ENCODE measurements at regions not wholly inside any gene's neighbourhood (a gene's known extent, or its start where the extent isn't known, plus 50 kb on each side); places are given as distances from the start of the nearest gene placed in this dataset.
A peak's percentile ranks its signal among the peaks of the same experiment; 100 is the strongest.

GRCh38 chr9:13480693-13481092 is 201.2 kb upstream of the MPDZ start:
- Mint-ChIP-seq H3K27me3 (ENCODE audit: unreplicated experiment) (no peaks in the 10 kb centered on the region), H3K4me1 (ENCODE audit: unreplicated experiment) (no peaks in the 10 kb centered on the region), H3K4me3 (ENCODE audit: unreplicated experiment) (no peak overlapping the region), H3K27ac (ENCODE audit: unreplicated experiment) (peak overlapping the region; percentile 46), H3K9me3 (ENCODE audit: unreplicated experiment) (no peaks in the 10 kb centered on the region), H3K36me3 (ENCODE audit: low read depth, unreplicated experiment) (peaks cover 26% of the 10 kb centered on the region)
- DNase-seq (ENCODE audit: low spot score): no peak
- no peak for TF ChIP-seq CTCF (IDR thresholded peaks at IDR 0.05; ENCODE audit: unreplicated experiment)

- Mint-ChIP-seq H3K4me1 (ENCODE audit: unreplicated experiment) (no peaks in the 10 kb centered on the region), H3K4me3 (ENCODE audit: unreplicated experiment) (no peak overlapping the region), H3K27ac (ENCODE audit: unreplicated experiment) (no peak overlapping the region), H3K27me3 (ENCODE audit: unreplicated experiment) (no peaks in the 10 kb centered on the region), H3K36me3 (ENCODE audit: low read depth, unreplicated experiment) (peaks cover 34% of the 10 kb centered on the region), H3K9me3 (ENCODE audit: unreplicated experiment) (no peaks in the 10 kb centered on the region)
- no peak for TF ChIP-seq CTCF (IDR thresholded peaks at IDR 0.05; ENCODE audit: unreplicated experiment)
- no peak for DNase-seq (ENCODE audit: low spot score)
These were observed 199.6 kb upstream of the MPDZ start for GRCh38 chr9:13479096-13479495.

- H3K27ac Mint-ChIP-seq (ENCODE audit: unreplicated experiment): no peak overlapping the region
- peaks cover 31% of the 10 kb centered on the region for H3K36me3 Mint-ChIP-seq (ENCODE audit: low read depth, unreplicated experiment)
- DNase-seq (ENCODE audit: low spot score): no peak
- TF ChIP-seq CTCF (IDR thresholded peaks at IDR 0.05; ENCODE audit: unreplicated experiment): no peak
- no peaks in the 10 kb centered on the region for H3K9me3 Mint-ChIP-seq (ENCODE audit: unreplicated experiment)
- H3K27me3 Mint-ChIP-seq (ENCODE audit: unreplicated experiment): no peaks in the 10 kb centered on the region
- no peak overlapping the region for H3K4me3 Mint-ChIP-seq (ENCODE audit: unreplicated experiment)
- H3K4me1 Mint-ChIP-seq (ENCODE audit: unreplicated experiment): no peaks in the 10 kb centered on the region
These were observed 199.1 kb upstream of the MPDZ start for GRCh38 chr9:13478639-13479038.

GRCh38 chr9:13478160-13478559 is 198.7 kb upstream of the MPDZ start:
- H3K27ac Mint-ChIP-seq (ENCODE audit: unreplicated experiment): no peak overlapping the region
- no peak for DNase-seq (ENCODE audit: low spot score)
- H3K4me3 Mint-ChIP-seq (ENCODE audit: unreplicated experiment): no peak overlapping the region
- no peak for TF ChIP-seq CTCF (IDR thresholded peaks at IDR 0.05; ENCODE audit: unreplicated experiment)
- no peaks in the 10 kb centered on the region for H3K9me3 Mint-ChIP-seq (ENCODE audit: unreplicated experiment)
- H3K4me1 Mint-ChIP-seq (ENCODE audit: unreplicated experiment): no peaks in the 10 kb centered on the region
- no peaks in the 10 kb centered on the region for H3K27me3 Mint-ChIP-seq (ENCODE audit: unreplicated experiment)
- H3K36me3 Mint-ChIP-seq (ENCODE audit: low read depth, unreplicated experiment): peaks cover 26% of the 10 kb centered on the region

- no peak for TF ChIP-seq CTCF (IDR thresholded peaks at IDR 0.05; ENCODE audit: unreplicated experiment)
- Mint-ChIP-seq H3K9me3 (ENCODE audit: unreplicated experiment) (no peaks in the 10 kb centered on the region), H3K4me1 (ENCODE audit: unreplicated experiment) (no peaks in the 10 kb centered on the region), H3K27ac (ENCODE audit: unreplicated experiment) (no peak overlapping the region), H3K36me3 (ENCODE audit: low read depth, unreplicated experiment) (peaks cover 12% of the 10 kb centered on the region), H3K27me3 (ENCODE audit: unreplicated experiment) (no peaks in the 10 kb centered on the region), H3K4me3 (ENCODE audit: unreplicated experiment) (no peak overlapping the region)
- DNase-seq (ENCODE audit: low spot score): no peak
These were observed 191.3 kb upstream of the MPDZ start for GRCh38 chr9:13470836-13471235.

Measured in endothelial cell (in vitro differentiated cells).